ENCODE measurements at regions not wholly inside any gene's neighbourhood (a gene's known extent, or its start where the extent isn't known, plus 50 kb on each side); places are given as distances from the start of the nearest gene placed in this dataset.

DNA sequence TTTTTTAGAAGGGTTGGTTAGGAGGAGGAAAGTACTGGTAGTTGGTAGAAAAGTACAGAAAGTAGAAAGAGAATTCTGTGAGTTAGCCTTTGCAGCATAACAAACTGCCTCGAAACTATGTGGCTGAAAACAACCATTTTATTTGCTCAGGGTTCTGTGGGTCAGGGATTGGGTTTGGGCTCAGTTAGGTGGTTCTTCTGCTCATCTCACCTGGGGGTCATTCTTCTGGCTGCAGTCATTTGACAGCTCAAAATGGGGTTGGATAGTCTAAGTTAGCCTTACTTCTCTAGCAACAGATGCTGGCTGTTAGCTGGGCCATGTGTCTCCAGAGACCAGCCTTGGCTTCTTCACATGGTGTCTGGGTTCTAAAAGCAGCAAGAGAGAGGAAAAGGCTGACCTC lies 119.4 kb downstream of the SMIM20 start:
- Mint-ChIP-seq H3K9me3 (no peaks in the 10 kb centered on the region), H3K27me3 (no peaks in the 10 kb centered on the region)

GRCh38 chr4:26034849-26035248 lies 120.8 kb downstream of the SMIM20 start:
- H3K9me3 Mint-ChIP-seq: no peaks in the 10 kb centered on the region
- no peaks in the 10 kb centered on the region for H3K4me1 Mint-ChIP-seq

More for the DNA sequence above, 119.4 kb downstream of the SMIM20 start:
- Mint-ChIP-seq H3K4me1 (peaks cover 4% of the 10 kb centered on the region), H3K27ac (ENCODE audit: low read depth) (no peak overlapping the region), H3K36me3 (ENCODE audit: insufficient read depth) (no peaks in the 10 kb centered on the region), H3K4me3 (no peak overlapping the region)
- ATAC-seq (replicated peaks; ENCODE audit: extremely low read depth, poor library complexity, severe bottlenecking) (no peak), DNase-seq (ENCODE audit: low spot score in 2 of 2) (no peak)

GRCh38 chr4:26035921-26036320 lies 121.9 kb downstream of the SMIM20 start:
- Mint-ChIP-seq H3K27me3 (peaks cover 9% of the 10 kb centered on the region), H3K36me3 (ENCODE audit: insufficient read depth) (no peaks in the 10 kb centered on the region), H3K4me3 (no peak overlapping the region), H3K9me3 (no peaks in the 10 kb centered on the region), H3K27ac (ENCODE audit: low read depth) (no peak overlapping the region), H3K4me1 (no peaks in the 10 kb centered on the region)
- ATAC-seq (replicated peaks; ENCODE audit: extremely low read depth, poor library complexity, severe bottlenecking) (no peak), DNase-seq (ENCODE audit: low spot score in 2 of 2) (no peak)

More at GRCh38 chr4:26034849-26035248, 120.8 kb downstream of the SMIM20 start:
- Mint-ChIP-seq H3K4me3 (no peak overlapping the region), H3K36me3 (ENCODE audit: insufficient read depth) (no peaks in the 10 kb centered on the region), H3K27ac (ENCODE audit: low read depth) (no peak overlapping the region), H3K27me3 (no peaks in the 10 kb centered on the region)
- DNase-seq (ENCODE audit: low spot score in 2 of 2) (no peak), ATAC-seq (replicated peaks; ENCODE audit: extremely low read depth, poor library complexity, severe bottlenecking) (no peak)

DNA sequence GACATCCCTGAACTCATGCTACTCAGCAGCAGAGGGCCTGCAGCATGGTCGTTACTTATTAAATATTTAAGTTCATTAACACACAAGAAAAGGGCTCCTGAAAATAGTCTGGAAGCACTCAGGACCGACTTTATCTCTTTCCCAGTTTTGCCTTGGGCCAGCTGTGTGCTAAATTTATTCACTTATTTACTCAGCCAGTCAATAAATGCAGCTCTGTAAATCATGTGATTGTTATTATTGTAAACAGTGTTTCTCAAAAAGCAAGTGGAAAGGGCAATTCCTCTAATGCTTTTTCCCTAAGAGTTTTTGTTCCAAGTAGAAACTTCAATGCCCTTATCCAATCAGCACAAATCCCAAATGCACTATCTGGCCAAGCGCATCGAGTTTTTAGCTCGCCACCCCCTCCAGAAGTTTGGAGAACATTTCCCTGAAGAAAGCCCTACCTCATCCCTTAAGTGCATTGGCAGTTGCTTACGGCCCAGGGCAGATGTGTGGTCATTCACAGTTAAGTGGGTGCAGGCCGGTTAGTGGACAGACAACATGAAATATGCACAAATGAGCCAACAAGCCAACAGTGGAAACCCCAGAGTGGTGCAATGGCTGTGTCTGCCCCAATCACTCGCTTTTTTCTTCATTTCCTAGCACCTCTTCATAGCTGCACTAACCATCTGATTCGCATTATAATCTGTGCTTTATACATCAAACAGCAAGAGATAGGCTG lies 125.8 kb downstream of the SMIM20 start:
- Mint-ChIP-seq H3K4me3 (no peak overlapping the region), H3K36me3 (ENCODE audit: insufficient read depth) (no peaks in the 10 kb centered on the region), H3K4me1 (no peaks in the 10 kb centered on the region), H3K27ac (ENCODE audit: low read depth) (no peak overlapping the region), H3K27me3 (peaks cover 24% of the 10 kb centered on the region), H3K9me3 (no peaks in the 10 kb centered on the region)
- no peak for DNase-seq (ENCODE audit: low spot score in 2 of 2)
- ATAC-seq (replicated peaks; ENCODE audit: extremely low read depth, poor library complexity, severe bottlenecking): no peak

DNA sequence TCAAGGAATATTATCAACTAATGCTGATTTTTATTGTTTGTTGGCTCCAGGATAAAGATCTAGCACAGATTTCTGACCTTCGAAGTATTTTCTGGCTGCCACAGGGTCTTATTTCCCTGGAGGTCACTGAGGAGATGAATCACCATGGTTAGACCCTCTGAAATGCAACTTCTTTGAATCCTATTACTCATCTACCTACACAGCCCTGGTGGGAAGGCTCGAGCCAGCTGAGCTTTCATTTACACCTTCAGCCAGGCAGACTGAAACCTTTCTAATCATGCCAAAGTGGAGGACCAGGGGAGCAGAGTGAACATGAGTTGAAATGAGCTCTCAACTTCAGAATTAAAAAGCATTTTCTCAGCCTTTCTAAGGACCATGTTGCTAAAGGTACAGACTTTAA lies 130.5 kb downstream of the SMIM20 start:
- no peak overlapping the region for H3K27ac Mint-ChIP-seq (ENCODE audit: low read depth)
- no peaks in the 10 kb centered on the region for H3K36me3 Mint-ChIP-seq (ENCODE audit: insufficient read depth)
- ATAC-seq (replicated peaks; ENCODE audit: extremely low read depth, poor library complexity, severe bottlenecking) (no peak), DNase-seq (ENCODE audit: low spot score in 2 of 2) (no peak)
- no peaks in the 10 kb centered on the region for H3K9me3 Mint-ChIP-seq
- H3K4me1 Mint-ChIP-seq: no peaks in the 10 kb centered on the region
- peaks cover 44% of the 10 kb centered on the region for H3K27me3 Mint-ChIP-seq
- H3K4me3 Mint-ChIP-seq: no peak overlapping the region

DNA sequence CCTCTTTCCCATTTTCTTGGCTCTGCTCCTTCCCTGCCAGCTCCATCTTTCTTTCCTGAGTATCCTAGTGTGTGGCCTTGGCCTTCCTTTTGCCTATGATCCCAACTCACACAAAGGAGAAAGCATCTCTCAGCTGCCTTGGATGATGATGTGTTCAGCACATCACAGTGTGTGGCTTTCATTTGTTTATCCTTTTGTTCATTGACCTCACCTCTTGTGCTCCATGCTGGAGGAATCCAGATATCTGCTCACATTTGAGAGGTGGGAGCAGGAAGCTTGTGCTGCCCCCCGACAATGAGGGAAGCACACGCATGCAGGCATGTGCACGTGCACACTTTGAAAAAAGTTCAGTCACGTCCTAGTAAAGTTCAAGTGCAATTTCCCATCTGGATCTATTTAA lies 131.0 kb downstream of the SMIM20 start:
- Mint-ChIP-seq H3K4me1 (no peaks in the 10 kb centered on the region), H3K27ac (ENCODE audit: low read depth) (no peak overlapping the region), H3K27me3 (peaks cover 44% of the 10 kb centered on the region), H3K9me3 (no peaks in the 10 kb centered on the region), H3K36me3 (ENCODE audit: insufficient read depth) (no peaks in the 10 kb centered on the region), H3K4me3 (no peak overlapping the region)
- no peak for ATAC-seq (replicated peaks; ENCODE audit: extremely low read depth, poor library complexity, severe bottlenecking)
- no peak for DNase-seq (ENCODE audit: low spot score in 2 of 2)

DNA sequence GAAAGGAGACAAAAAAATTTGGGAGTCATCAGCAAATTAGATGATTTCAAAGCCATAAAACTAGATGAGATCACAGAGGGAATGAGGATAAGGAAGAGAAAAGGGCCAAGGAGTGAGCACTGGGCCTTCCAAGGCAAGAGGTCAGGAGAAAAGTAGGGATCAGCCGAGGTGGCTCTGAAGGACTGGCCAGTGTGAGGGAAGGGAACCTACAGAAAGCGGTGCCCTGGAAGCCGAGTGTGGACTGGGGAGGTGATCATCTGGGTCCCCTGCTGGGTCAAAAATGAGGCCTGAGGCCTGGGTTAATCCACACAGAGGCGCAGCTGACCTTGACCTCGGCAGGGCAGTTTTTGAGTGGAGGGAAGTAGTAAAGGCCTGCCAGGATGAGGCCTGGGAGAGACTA lies 133.8 kb downstream of the SMIM20 start:
- H3K9me3 Mint-ChIP-seq: no peaks in the 10 kb centered on the region
- H3K27ac Mint-ChIP-seq (ENCODE audit: low read depth): no peak overlapping the region
- peaks cover 33% of the 10 kb centered on the region for H3K27me3 Mint-ChIP-seq
- H3K4me1 Mint-ChIP-seq: no peaks in the 10 kb centered on the region
- no peak for ATAC-seq (replicated peaks; ENCODE audit: extremely low read depth, poor library complexity, severe bottlenecking)
- H3K4me3 Mint-ChIP-seq: no peak overlapping the region
- DNase-seq (ENCODE audit: low spot score in 2 of 2): no peak
- no peaks in the 10 kb centered on the region for H3K36me3 Mint-ChIP-seq (ENCODE audit: insufficient read depth)

DNA sequence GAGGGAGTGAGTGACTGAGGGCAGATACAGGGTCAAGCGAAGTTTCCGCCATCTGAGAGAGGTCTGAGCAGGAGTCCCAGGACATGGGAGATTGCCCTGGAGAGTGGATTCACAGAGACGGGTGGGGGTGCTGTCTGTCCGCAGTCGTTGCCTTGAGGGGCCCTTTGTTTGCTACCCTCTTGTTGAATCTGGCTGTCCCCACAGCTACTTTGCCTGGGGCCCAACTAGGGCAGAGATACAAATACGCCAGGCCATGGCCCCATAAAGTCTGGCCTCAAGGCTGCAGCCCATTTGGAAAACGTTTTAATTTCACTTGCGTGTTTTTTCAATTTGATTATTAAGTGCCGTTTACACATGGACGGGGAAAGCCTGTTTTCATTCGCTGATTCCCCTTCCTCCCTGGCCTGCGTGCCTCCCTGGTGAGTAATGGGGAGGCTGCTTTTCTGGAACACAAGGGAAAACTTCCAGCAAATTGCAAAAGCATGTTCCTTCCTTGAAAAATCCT lies 134.4 kb downstream of the SMIM20 start:
- Mint-ChIP-seq H3K4me1 (no peaks in the 10 kb centered on the region), H3K4me3 (no peak overlapping the region), H3K9me3 (no peaks in the 10 kb centered on the region), H3K27me3 (peaks cover 33% of the 10 kb centered on the region), H3K36me3 (ENCODE audit: insufficient read depth) (no peaks in the 10 kb centered on the region), H3K27ac (ENCODE audit: low read depth) (no peak overlapping the region)
- DNase-seq (ENCODE audit: low spot score in 2 of 2): no peak
- ATAC-seq (replicated peaks; ENCODE audit: extremely low read depth, poor library complexity, severe bottlenecking): no peak

- Mint-ChIP-seq H3K4me3 (no peak overlapping the region), H3K27ac (ENCODE audit: low read depth) (no peak overlapping the region), H3K9me3 (no peaks in the 10 kb centered on the region), H3K4me1 (no peaks in the 10 kb centered on the region), H3K36me3 (ENCODE audit: insufficient read depth) (no peaks in the 10 kb centered on the region), H3K27me3 (peaks cover 33% of the 10 kb centered on the region)
- ATAC-seq (replicated peaks; ENCODE audit: extremely low read depth, poor library complexity, severe bottlenecking) (no peak), DNase-seq (ENCODE audit: low spot score in 2 of 2) (no peak)
These were observed 134.9 kb downstream of the SMIM20 start for GRCh38 chr4:26048950-26049349.

- Mint-ChIP-seq H3K27ac (ENCODE audit: low read depth) (no peak overlapping the region), H3K9me3 (no peaks in the 10 kb centered on the region), H3K4me1 (no peaks in the 10 kb centered on the region), H3K4me3 (no peak overlapping the region), H3K27me3 (peaks cover 33% of the 10 kb centered on the region), H3K36me3 (ENCODE audit: insufficient read depth) (no peaks in the 10 kb centered on the region)
- ATAC-seq (replicated peaks; ENCODE audit: extremely low read depth, poor library complexity, severe bottlenecking): no peak
- no peak for DNase-seq (ENCODE audit: low spot score in 2 of 2)
These were observed 135.4 kb downstream of the SMIM20 start for GRCh38 chr4:26049447-26049846.

- no peaks in the 10 kb centered on the region for H3K9me3 Mint-ChIP-seq
- no peak for ATAC-seq (replicated peaks; ENCODE audit: extremely low read depth, poor library complexity, severe bottlenecking)
These were observed 136.2 kb downstream of the SMIM20 start for GRCh38 chr4:26050212-26050643.

DNA sequence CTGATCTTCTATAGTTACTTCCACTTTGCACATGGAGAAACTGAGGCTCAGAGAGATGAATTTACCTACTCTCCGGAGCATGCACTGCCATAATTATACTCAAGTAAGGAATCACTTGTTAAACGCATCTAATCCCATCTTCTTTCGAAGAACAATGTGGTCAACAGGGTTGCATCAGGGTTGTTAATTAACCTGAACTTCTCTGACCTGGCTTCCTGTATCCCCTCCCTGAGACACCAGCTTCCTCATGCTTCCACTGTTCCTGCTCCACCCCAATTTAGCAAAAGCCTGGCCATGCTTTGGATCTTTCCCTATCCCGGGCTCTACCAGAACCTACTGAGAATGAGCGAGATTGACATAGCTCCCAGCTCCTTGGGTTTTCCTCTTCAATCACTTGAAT lies 136.7 kb downstream of the SMIM20 start:
- H3K4me1 Mint-ChIP-seq: no peaks in the 10 kb centered on the region
- DNase-seq (ENCODE audit: low spot score in 2 of 2): no peak
- no peak for ATAC-seq (replicated peaks; ENCODE audit: extremely low read depth, poor library complexity, severe bottlenecking)
- H3K36me3 Mint-ChIP-seq (ENCODE audit: insufficient read depth): no peaks in the 10 kb centered on the region
- H3K27ac Mint-ChIP-seq (ENCODE audit: low read depth): no peak overlapping the region
- peaks cover 32% of the 10 kb centered on the region for H3K27me3 Mint-ChIP-seq
- H3K4me3 Mint-ChIP-seq: no peak overlapping the region
- H3K9me3 Mint-ChIP-seq: no peaks in the 10 kb centered on the region

More at GRCh38 chr4:26050212-26050643, 136.2 kb downstream of the SMIM20 start:
- DNase-seq (ENCODE audit: low spot score in 2 of 2): no peak
- Mint-ChIP-seq H3K4me1 (no peaks in the 10 kb centered on the region), H3K4me3 (no peak overlapping the region), H3K27me3 (peaks cover 33% of the 10 kb centered on the region), H3K27ac (ENCODE audit: low read depth) (no peak overlapping the region), H3K36me3 (ENCODE audit: insufficient read depth) (no peaks in the 10 kb centered on the region)

- Mint-ChIP-seq H3K9me3 (no peaks in the 10 kb centered on the region), H3K36me3 (ENCODE audit: insufficient read depth) (no peaks in the 10 kb centered on the region), H3K4me1 (no peaks in the 10 kb centered on the region), H3K27me3 (peaks cover 26% of the 10 kb centered on the region), H3K27ac (ENCODE audit: low read depth) (no peak overlapping the region), H3K4me3 (no peak overlapping the region)
- no peak for ATAC-seq (replicated peaks; ENCODE audit: extremely low read depth, poor library complexity, severe bottlenecking)
- no peak for DNase-seq (ENCODE audit: low spot score in 2 of 2)
These were observed 137.2 kb downstream of the SMIM20 start for GRCh38 chr4:26051240-26051639.
